OCI-LY3 (cell line): ENCODE measurements at regions not wholly inside any gene's neighbourhood (a gene's known extent, or its start where the extent isn't known, plus 50 kb on each side); places are given as distances from the start of the nearest gene placed in this dataset.

Experiments used
- CTCF ChIP-seq: fragments of 200-600, 300-600 bp; sonication (generic); IDR thresholded peaks from 2 replicates; pipeline ENCODE4 v1.5.1; 2014; ENCODE audit warnings: antibody characterized with exemption, low read length, low read depth
- EZH2phosphoT487 ChIP-seq: fragments of 200-600 bp; shearing (Covaris generic); IDR thresholded peaks from 2 replicates; pipeline ENCODE4 v1.6.1; 2018; ENCODE audit warnings: antibody characterized with exemption, mixed run types, low read depth

DNA sequence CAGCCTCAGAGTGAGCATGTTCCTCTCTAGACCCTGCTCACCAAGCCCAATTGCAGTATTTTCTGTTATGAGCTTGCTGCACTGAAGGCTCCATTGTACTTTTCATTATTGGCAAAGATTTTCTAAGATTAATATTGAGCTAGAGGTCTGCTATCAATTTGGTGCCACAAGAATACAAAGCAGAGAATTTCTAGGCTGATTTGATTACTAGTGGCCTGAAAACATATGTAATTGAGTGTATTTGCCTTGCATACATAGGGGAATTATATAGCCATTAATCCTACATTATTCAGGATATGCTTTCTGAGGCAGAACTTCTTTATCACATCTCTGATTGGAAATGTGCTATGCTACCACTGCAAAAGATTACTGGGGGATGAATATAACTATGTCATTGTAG, 322.9 kb upstream of the ZC3H12C start:
- TF ChIP-seq CTCF (no peak), EZH2phosphoT487 (no peak)
